ENCODE measurements at regions not wholly inside any gene's neighbourhood (a gene's known extent, or its start where the extent isn't known, plus 50 kb on each side); places are given as distances from the start of the nearest gene placed in this dataset.
A peak's percentile ranks its signal among the peaks of the same experiment; 100 is the strongest.
"Not testable (repeated sequence)": the region's sequence is repeated elsewhere in the genome, so short reads cannot be mapped to it uniquely, and the experiment has no call there.

DNA sequence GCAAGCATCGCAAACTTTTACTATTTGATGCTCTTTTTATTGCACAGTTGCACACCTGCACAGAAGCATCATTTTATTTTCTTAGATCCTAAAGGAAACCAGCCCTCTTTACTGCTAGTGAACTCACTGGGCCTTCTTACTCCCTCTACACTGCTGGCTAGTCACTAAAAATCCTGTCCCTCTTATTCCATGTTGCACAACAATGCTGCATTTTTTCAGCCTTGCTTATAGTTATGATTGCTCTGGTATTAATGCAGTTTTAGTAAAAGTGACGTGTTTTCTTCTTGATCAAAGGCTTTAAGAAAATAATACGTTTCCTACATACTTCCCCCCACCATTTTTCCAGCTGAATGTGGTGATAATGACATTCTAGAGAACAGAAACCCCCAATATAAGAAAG lies 132.9 kb upstream of the FAM3C start:
- TF ChIP-seq Cebpa-rat (IDR thresholded peaks at IDR 0.05): no peak
- Histone ChIP-seq H3K27ac (no peak overlapping the region), H3K4me3 (no peak overlapping the region), H3K36me3 (no peaks in the 10 kb centered on the region), H4K20me1 (no peaks in the 10 kb centered on the region), H3K9ac (no peak overlapping the region), H3K4me1 (peaks cover 26 to 36% (median 31%) of the 10 kb centered on the region in 10 experiments), H3K4me2 (peak overlapping the region; percentile 11 to 84 (median 71); a peak in 16 of 22 replicates), H3K9me3 (replicated peaks in 1 of 11) (no peaks in the 10 kb centered on the region; a peak in 1 of 22 replicates), H3K27me3 (no peaks in the 10 kb centered on the region)

DNA sequence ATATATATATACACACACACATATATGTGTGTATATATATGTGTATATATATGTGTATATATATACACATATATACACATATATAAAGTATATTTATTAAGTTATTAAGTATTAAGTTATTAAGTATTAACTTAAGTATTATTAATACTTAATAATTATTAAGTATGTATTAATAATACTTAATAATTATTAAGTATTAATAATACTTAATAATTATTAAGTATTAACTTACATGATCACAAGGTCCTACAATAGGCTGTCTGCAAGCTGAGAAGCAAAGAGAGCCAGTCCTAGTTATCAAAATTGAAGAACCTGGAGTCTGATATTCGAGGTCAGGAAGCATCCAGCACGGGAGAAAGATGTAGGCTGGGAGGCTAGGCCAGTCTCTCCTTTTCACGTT lies 130.1 kb upstream of the FAM3C start:
- H4K20me1 ChIP-seq; H3K9me3 ChIP-seq (replicated peaks in 1 of 11); H3K27me3 ChIP-seq; H3K4me3 ChIP-seq; H3K4me2 ChIP-seq; H3K9ac ChIP-seq; H3K36me3 ChIP-seq; H3K27ac ChIP-seq: not testable (repeated sequence)
- H3K4me1 ChIP-seq: peaks cover 22 to 27% (median 26%) of the 10 kb centered on the region in 10 experiments

DNA sequence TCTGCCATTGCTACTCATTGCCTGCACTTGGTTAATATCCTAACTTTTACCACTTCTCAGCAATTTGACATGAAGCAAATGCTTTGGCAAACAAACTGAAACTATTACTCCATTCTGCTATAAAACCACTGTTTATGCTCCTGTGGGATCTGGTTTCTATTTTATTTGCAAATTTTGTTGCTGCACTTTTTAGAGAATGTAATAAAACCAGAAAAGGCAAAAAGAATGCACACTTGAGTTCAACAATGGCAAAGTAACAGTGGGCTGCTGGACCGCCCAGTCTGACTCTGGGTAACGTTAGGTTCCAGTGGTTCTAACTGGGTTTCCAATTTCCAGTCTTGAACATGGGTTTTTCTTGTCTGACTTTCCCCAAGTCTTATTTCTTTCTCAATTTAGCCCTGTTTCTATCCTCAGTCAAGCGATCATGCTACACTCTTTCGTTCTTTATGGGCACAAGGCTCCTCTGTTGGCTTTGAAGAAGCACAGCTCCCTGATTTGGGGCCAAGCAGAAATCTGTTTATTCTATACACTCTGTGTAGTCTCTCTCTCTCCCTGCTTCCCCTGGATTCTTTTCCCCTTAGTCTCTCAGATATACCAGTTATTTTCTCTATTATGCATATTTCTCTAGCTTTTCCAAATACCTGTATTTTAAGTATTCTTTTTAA lies 129.2 kb upstream of the FAM3C start:
- TF ChIP-seq Cebpa-rat (IDR thresholded peaks at IDR 0.05): no peak

DNA sequence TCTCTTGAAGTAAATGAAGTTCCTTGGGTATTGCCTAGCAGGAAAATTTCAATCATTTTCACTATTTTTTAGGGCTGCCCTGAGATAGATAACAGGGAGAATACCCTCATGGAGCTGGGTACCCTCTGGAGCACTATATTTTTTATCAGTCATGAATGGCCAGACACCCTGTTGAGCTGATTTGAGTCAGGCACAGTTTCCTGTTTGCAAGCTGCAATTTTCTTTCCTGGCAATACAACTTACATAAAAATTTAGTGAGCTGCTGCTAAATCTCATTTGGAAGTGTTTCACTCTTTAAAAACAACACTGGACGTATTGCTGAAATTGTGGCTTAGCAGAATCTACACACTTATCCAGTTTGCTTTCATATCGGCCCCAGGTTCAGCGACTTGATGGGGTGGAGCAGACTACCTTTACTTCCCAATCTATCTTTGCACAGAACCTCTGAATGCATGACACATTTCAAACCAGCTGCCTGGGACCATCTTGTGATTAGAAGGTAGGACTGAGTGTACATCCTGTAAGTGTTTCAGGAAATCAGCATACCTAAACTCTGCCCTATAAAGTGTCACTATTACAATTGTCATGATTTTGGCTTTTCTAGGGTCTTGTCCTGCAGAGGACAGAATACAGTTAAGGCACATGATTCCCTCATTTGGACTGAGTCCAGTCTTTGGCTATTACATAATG lies 125.7 kb upstream of the FAM3C start:
- Histone ChIP-seq H3K4me3 (no peak overlapping the region), H3K27ac (no peak overlapping the region), H3K36me3 (no peaks in the 10 kb centered on the region), H3K4me1 (peaks cover 0 to 38% (median 0%) of the 10 kb centered on the region in 10 experiments; a peak in 9 of 20 replicates), H4K20me1 (no peaks in the 10 kb centered on the region), H3K4me2 (no peak overlapping the region), H3K27me3 (no peaks in the 10 kb centered on the region), H3K9me3 (replicated peaks in 1 of 11) (no peaks in the 10 kb centered on the region), H3K9ac (no peak overlapping the region)
- TF ChIP-seq Cebpa-rat (IDR thresholded peaks at IDR 0.05): no peak

More for the DNA sequence above, 129.2 kb upstream of the FAM3C start:
- H3K4me1 ChIP-seq: peaks cover 16 to 26% (median 19%) of the 10 kb centered on the region in 10 experiments
- no peaks in the 10 kb centered on the region for H3K36me3 ChIP-seq
- no peaks in the 10 kb centered on the region for H3K27me3 ChIP-seq
- H3K9me3 ChIP-seq (replicated peaks in 1 of 11): no peaks in the 10 kb centered on the region
- no peak overlapping the region for H3K9ac ChIP-seq
- H3K27ac ChIP-seq: no peak overlapping the region
- no peaks in the 10 kb centered on the region for H4K20me1 ChIP-seq
- H3K4me3 ChIP-seq: no peak overlapping the region
- no peak overlapping the region for H3K4me2 ChIP-seq

DNA sequence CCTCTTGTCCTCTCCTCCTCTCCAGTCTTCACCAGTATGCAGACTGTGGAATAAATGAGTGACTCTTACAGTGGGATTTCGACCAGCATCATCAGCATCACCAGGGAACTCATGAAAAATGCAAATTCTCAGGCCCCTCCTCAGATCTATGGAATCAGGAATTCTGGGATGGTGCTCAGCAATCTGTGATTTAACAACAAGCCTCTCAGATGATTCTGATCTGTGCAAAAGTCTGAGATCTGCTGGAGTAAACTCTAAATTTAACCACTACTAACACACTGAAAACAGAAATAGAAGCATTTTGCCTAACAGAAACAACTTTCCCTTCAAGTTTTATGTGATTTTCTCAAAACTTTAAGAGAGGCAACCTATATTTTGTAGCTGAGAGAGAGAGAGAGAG lies 124.8 kb upstream of the FAM3C start:
- Histone ChIP-seq H3K4me2 (peak overlapping the region in 3 of 11 experiments; percentile 8 to 65 (median 41); a peak in 3 of 22 replicates), H3K9ac (no peak overlapping the region), H3K27me3 (no peaks in the 10 kb centered on the region), H3K36me3 (no peaks in the 10 kb centered on the region), H3K9me3 (replicated peaks in 1 of 11) (no peaks in the 10 kb centered on the region), H3K4me3 (no peak overlapping the region), H3K4me1 (peaks cover 0 to 40% (median 0%) of the 10 kb centered on the region in 10 experiments; a peak in 9 of 20 replicates), H4K20me1 (no peaks in the 10 kb centered on the region), H3K27ac (peak overlapping the region in 3 of 11 experiments; percentile 24 to 64 (median 53); a peak in 6 of 22 replicates)
- no peak for TF ChIP-seq Cebpa-rat (IDR thresholded peaks at IDR 0.05)

DNA sequence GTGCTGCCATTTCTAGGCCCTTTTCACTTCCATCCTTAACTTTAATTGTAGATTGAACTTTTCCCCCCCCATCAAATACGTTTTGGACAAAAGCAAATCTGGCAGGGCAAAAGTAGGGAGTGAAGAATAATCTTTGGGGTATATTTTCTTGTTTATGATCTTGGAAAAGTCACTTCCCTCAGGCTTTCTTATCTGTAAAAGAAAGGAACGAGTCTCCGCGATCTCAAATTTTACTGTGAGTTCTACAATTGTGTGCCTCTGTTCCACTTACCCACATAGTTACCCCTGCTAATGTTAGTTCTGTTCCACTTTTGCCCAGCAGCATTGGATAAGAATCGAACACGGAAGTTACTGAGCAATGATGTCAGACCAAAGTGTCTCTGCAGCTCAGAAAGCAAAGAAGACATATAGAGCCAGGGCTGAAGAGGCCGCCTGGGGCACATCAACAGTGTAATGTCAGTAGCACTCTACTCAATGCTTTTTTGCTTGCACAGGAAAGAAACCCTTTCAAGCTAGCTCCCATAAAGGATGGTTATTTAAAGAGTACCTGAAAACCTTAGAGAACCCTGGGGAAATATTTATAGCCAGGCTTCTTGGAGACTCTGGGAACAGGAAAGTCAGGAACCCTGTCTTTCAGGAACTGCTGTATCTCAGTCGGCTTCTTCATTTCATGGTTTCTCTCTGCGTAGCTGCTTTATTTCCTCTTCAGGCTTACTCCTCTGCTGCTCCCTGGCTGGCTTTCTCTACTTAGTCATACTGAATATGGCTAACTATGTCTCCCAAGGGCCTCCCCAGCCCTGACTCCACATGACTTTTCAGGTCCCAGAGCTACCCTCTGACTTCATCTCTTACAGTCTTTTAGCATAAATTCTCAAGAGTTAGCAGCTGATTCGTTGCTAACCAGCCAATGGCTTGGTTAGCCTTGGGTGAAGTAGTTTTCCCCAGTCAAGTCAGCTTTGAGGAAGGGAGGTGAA lies 123.7 kb upstream of the FAM3C start:
- no peaks in the 10 kb centered on the region for H4K20me1 ChIP-seq
- H3K27me3 ChIP-seq: no peaks in the 10 kb centered on the region
- H3K27ac ChIP-seq: peak overlapping the region in 3 of 11 experiments; percentile 24 to 64 (median 53); a peak in 6 of 22 replicates
- H3K4me2 ChIP-seq: peak overlapping the region in 5 of 11 experiments; percentile 5 to 65 (median 8); a peak in 6 of 22 replicates
- H3K9ac ChIP-seq: no peak overlapping the region
- no peak for TF ChIP-seq Cebpa-rat (IDR thresholded peaks at IDR 0.05)
- no peak overlapping the region for H3K4me3 ChIP-seq
- H3K36me3 ChIP-seq: no peaks in the 10 kb centered on the region
- no peaks in the 10 kb centered on the region for H3K9me3 ChIP-seq (replicated peaks in 1 of 11)
- peaks cover 0 to 40% (median 0%) of the 10 kb centered on the region in 10 experiments; a peak in 9 of 20 replicates for H3K4me1 ChIP-seq

DNA sequence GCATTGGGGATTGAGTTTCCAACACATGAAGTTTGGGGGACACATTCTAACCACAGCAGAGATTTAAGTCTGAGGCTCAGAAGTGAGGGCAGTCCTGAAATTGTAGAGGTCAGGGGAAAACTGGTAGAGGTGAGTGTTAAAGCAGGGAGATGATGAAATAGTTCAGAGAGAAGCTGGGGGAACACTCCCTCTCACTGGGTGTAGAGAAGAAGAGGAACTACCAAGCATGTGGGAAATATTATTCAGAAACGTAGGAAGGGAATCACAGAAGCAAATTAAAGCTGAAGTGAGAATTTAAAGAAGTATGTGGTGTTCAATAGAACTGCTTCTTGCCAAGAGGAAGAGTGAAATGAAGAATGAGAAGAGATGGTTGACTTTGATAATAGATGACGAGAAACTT lies 121.5 kb upstream of the FAM3C start:
- Histone ChIP-seq H3K4me2 (peak overlapping the region in 3 of 11 experiments; percentile 8 to 67 (median 65); a peak in 5 of 22 replicates), H3K36me3 (no peaks in the 10 kb centered on the region), H3K9me3 (replicated peaks in 1 of 11) (no peaks in the 10 kb centered on the region), H4K20me1 (no peaks in the 10 kb centered on the region), H3K27ac (peak overlapping the region in 1 of 11 experiments; percentile 3; a peak in 1 of 22 replicates), H3K27me3 (no peaks in the 10 kb centered on the region), H3K4me3 (no peak overlapping the region), H3K9ac (no peak overlapping the region), H3K4me1 (peaks cover 0 to 40% (median 0%) of the 10 kb centered on the region in 10 experiments; a peak in 9 of 20 replicates)
- TF ChIP-seq Cebpa-rat (IDR thresholded peaks at IDR 0.05): 0 out of 22 replicates have a peak, but pooled peaks of 1 of the 11 experiments have one; percentile 11

DNA sequence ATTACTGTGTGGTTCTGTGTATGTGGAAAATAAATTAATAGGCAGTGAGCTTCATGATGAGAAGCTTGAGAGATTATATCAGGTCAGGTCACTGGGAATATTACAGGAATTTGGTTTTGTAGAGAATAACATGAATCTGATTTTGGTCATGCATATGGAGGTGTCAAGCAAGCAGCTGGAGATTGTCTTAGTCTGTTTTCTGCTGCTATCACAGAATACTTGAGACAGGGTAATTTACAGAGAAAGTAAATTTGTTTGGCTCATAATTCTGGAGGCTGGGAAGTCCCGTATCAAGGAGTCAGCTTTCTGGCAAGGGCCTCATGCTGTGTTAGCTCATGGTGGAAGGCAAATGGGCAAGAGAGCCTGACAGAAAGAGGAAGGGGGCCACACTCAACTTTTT lies 120.7 kb upstream of the FAM3C start:
- no peak overlapping the region for H3K9ac ChIP-seq
- H3K27me3 ChIP-seq: no peaks in the 10 kb centered on the region
- H4K20me1 ChIP-seq: no peaks in the 10 kb centered on the region
- TF ChIP-seq Cebpa-rat (IDR thresholded peaks at IDR 0.05): no peak
- H3K4me2 ChIP-seq: peak overlapping the region in 1 of 11 experiments; percentile 30; a peak in 1 of 22 replicates
- no peaks in the 10 kb centered on the region for H3K36me3 ChIP-seq
- peaks cover 1 to 6% (median 5%) of the 10 kb centered on the region in 11 experiments; a peak in 19 of 22 replicates for H3K9me3 ChIP-seq (replicated peaks in 1 of 11)
- H3K27ac ChIP-seq: no peak overlapping the region
- peaks cover 0 to 40% (median 0%) of the 10 kb centered on the region in 10 experiments; a peak in 9 of 20 replicates for H3K4me1 ChIP-seq
- no peak overlapping the region for H3K4me3 ChIP-seq
